SK-N-SH (cell line): ENCODE measurements at regions not wholly inside any gene's neighbourhood (a gene's known extent, or its start where the extent isn't known, plus 50 kb on each side); places are given as distances from the start of the nearest gene placed in this dataset.

Experiments
- EP300 ChIP-seq, 2 experiments: IDR thresholded peaks; 2 replicates each; pipeline versions ENCODE4 v1.4.0 to v1.6.1; 2012; ENCODE audit warnings: borderline replicate concordance in 1 of 2, low read depth in 1 of 2, low read length in 1 of 2
- EZH2phosphoT487 ChIP-seq: fragments of 200-600 bp; sonication (generic); IDR thresholded peaks from 2 replicates; pipeline ENCODE4 v1.6.1; 2017; ENCODE audit warnings: low read depth, mixed run types, mild to moderate bottlenecking, antibody characterized with exemption, moderate library complexity, borderline replicate concordance
- RCOR1 ChIP-seq: fragments of 150-350 bp; IDR thresholded peaks from 2 replicates; pipeline ENCODE4 v1.6.1; 2017; ENCODE audit warnings: antibody characterized with exemption, low read length
- REST ChIP-seq: IDR thresholded peaks from 2 replicates; pipeline ENCODE4 v1.6.1; 2012; ENCODE audit warnings: mild to moderate bottlenecking, low read depth, low read length, moderate library complexity
- RFX5 ChIP-seq: IDR thresholded peaks from 2 replicates; pipeline ENCODE4 v1.6.1; 2012; ENCODE audit warnings: mild to moderate bottlenecking, improper control_type of control experiment, low read length
- SIN3A ChIP-seq: IDR thresholded peaks from 2 replicates; pipeline ENCODE4 v1.6.1; 2012; ENCODE audit warnings: low read depth, mild to moderate bottlenecking, low read length, moderate library complexity, borderline replicate concordance
- TCF12 ChIP-seq: IDR thresholded peaks from 2 replicates; pipeline ENCODE4 v1.4.0; 2012
- USF1 ChIP-seq: IDR thresholded peaks from 2 replicates; pipeline ENCODE4 v1.4.0; 2012; ENCODE audit warnings: low read depth, borderline replicate concordance
- TF ChIP-seq, protein P1 (sequence below): fragments of 200-600 bp; sonication (generic); IDR thresholded peaks from 2 replicates; pipeline ENCODE4 v1.6.1; 2017; ENCODE audit warnings: antibody characterized with exemption, mild to moderate bottlenecking, moderate library complexity

DNA sequence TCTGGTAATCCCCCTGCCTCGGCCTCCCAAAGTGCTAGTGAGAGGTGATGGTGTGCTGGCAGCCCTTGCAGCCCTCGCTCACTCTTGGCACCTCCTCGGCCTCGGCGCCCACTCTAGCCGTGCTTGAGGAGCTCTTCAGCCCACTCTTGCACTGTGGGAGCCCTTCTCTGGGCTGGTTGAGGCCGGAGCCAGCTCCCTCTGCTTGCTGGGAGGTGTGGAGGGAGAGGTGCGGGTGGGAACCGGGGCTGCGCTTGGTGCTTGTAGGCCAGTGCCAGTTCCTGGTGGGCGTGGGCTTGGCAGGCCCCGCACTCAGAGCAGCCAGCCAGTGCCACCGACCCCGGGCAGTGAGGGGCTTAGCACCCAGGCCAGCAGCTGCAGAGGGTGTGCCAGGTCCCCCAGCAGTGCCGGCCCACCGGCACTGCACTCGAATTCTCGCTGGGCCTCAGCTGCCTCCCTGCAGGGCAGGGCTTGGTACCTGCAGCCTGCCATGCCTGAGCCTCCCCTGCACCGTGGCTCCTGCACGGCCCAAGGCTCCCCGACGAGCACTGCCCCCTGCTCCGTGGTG lies 189.0 kb upstream of the ASCC3 start:
- TF ChIP-seq EP300 (IDR thresholded peaks at IDR 0.05; ENCODE audit: borderline replicate concordance in 1 of 2, low read depth in 1 of 2, low read length in 1 of 2) (no peak), RFX5 (no peak), EZH2phosphoT487 (no peak), RCOR1 (no peak), SIN3A (no peak), REST (no peak), USF1 (no peak), TCF12 (no peak)
- TF ChIP-seq, protein P1, sequence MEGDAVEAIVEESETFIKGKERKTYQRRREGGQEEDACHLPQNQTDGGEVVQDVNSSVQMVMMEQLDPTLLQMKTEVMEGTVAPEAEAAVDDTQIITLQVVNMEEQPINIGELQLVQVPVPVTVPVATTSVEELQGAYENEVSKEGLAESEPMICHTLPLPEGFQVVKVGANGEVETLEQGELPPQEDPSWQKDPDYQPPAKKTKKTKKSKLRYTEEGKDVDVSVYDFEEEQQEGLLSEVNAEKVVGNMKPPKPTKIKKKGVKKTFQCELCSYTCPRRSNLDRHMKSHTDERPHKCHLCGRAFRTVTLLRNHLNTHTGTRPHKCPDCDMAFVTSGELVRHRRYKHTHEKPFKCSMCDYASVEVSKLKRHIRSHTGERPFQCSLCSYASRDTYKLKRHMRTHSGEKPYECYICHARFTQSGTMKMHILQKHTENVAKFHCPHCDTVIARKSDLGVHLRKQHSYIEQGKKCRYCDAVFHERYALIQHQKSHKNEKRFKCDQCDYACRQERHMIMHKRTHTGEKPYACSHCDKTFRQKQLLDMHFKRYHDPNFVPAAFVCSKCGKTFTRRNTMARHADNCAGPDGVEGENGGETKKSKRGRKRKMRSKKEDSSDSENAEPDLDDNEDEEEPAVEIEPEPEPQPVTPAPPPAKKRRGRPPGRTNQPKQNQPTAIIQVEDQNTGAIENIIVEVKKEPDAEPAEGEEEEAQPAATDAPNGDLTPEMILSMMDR = no peak
